GM18951 (cell line): ENCODE measurements at regions not wholly inside any gene's neighbourhood (a gene's known extent, or its start where the extent isn't known, plus 50 kb on each side); places are given as distances from the start of the nearest gene placed in this dataset.
"Not testable (repeated sequence)": the region's sequence is repeated elsewhere in the genome, so short reads cannot be mapped to it uniquely, and the experiment has no call there.

ENCODE experiments used
- POLR2A ChIP-seq: IDR thresholded peaks from 4 replicates; pipeline ENCODE4 v1.6.1; 2011; ENCODE audit warnings: mild to moderate bottlenecking; ENCODE audit not compliant: insufficient read length, insufficient read depth; ENCODE audit errors: extremely low read depth
- in situ Hi-C: fragments of 300-500 bp; cut with MboI; formaldehyde crosslinking; loops from one replicate; pipeline ENCODE4 v1.12.0; 2022; ENCODE audit warnings: low sequenced_read_pairs, mixed read lengths, inconsistent platforms; ENCODE audit not compliant: unreplicated experiment

GRCh38 chr2:111239107-111239506, 118.4 kb downstream of the BCL2L11 start:
- in situ Hi-C loops, result no loop called here
- TF ChIP-seq POLR2A, result no peak

GRCh38 chr2:111239581-111240249, 119.0 kb downstream of the BCL2L11 start:
- in situ Hi-C loops, result no loop called here
- no peak for TF ChIP-seq POLR2A

GRCh38 chr2:111243295-111243694, 122.6 kb downstream of the BCL2L11 start:
- no peak for TF ChIP-seq POLR2A
- in situ Hi-C loops, result no loop called here

GRCh38 chr2:111244864-111245263, 124.2 kb downstream of the BCL2L11 start:
- in situ Hi-C loops, result no loop called here
- no peak for TF ChIP-seq POLR2A

- in situ Hi-C loops, result no loop called here
These were observed 125.9 kb downstream of the BCL2L11 start for GRCh38 chr2:111246620-111247061.

GRCh38 chr2:111247491-111247890, 126.8 kb downstream of the BCL2L11 start:
- in situ Hi-C loops, result no loop called here
- TF ChIP-seq POLR2A, result no peak

More at GRCh38 chr2:111246620-111247061, 125.9 kb downstream of the BCL2L11 start:
- no peak for TF ChIP-seq POLR2A

GRCh38 chr2:111249806-111250205, 129.1 kb downstream of the BCL2L11 start:
- TF ChIP-seq POLR2A, result no peak
- in situ Hi-C loops, result no loop called here

- TF ChIP-seq POLR2A, result no peak
- in situ Hi-C loops, result no loop called here
These were observed 129.8 kb downstream of the BCL2L11 start for GRCh38 chr2:111250448-111251030.

GRCh38 chr2:111251711-111252110, 131.0 kb downstream of the BCL2L11 start:
- in situ Hi-C loops, result no loop called here
- TF ChIP-seq POLR2A, result no peak

GRCh38 chr2:111252436-111252835, 131.7 kb downstream of the BCL2L11 start:
- in situ Hi-C loops, result no loop called here
- TF ChIP-seq POLR2A, result no peak

GRCh38 chr2:111254916-111255315, 134.2 kb downstream of the BCL2L11 start:
- in situ Hi-C loops, result not testable (repeated sequence)

- in situ Hi-C loops, result not testable (repeated sequence)
These were observed 135.9 kb downstream of the BCL2L11 start for GRCh38 chr2:111256628-111257027.

- in situ Hi-C loops, result not testable (repeated sequence)
These were observed 136.9 kb downstream of the BCL2L11 start for GRCh38 chr2:111257607-111258006.

GRCh38 chr2:111258318-111258717, 137.6 kb downstream of the BCL2L11 start:
- in situ Hi-C loops, result not testable (repeated sequence)

- in situ Hi-C loops, result not testable (repeated sequence)
These were observed 142.1 kb downstream of the BCL2L11 start for GRCh38 chr2:111262627-111263379.

- in situ Hi-C loops, result not testable (repeated sequence)
These were observed 142.8 kb downstream of the BCL2L11 start for GRCh38 chr2:111263380-111264017.

- in situ Hi-C loops, result not testable (repeated sequence)
These were observed 144.2 kb downstream of the BCL2L11 start for GRCh38 chr2:111264956-111265355.

- in situ Hi-C loops, result not testable (repeated sequence)
These were observed 145.8 kb downstream of the BCL2L11 start for GRCh38 chr2:111266556-111266955.

GRCh38 chr2:111267038-111267437, 146.3 kb downstream of the BCL2L11 start:
- in situ Hi-C loops, result not testable (repeated sequence)
